Heart right ventricle (tissue), 16 donors: ENCODE measurements at regions not wholly inside any gene's neighbourhood (a gene's known extent, or its start where the extent isn't known, plus 50 kb on each side); places are given as distances from the start of the nearest gene placed in this dataset.

ENCODE experiments used
- ATAC-seq, 8 donors: fragments of 200-7000 bp; cut with Tn5 transposase; one replicate each; pipeline ENCODE4 v1.9.1; 2020; ENCODE audit warnings: mild to moderate bottlenecking in 8 of 8, moderate library complexity in 8 of 8, moderate number of reproducible peaks in 1 of 8
- DNase-seq, 2 donors: peaks; one replicate each; pipeline ENCODE4 v3.0.0-alpha.2; 2020
- H3K27ac ChIP-seq, 10 donors: fragments of 200-600 bp; sonication (generic) in 2 of 10; one replicate each; pipeline versions ENCODE4 v1.5.0 to v1.8.0; 2020 to 2022; ENCODE audit warnings: mild to moderate bottlenecking in 3 of 10
- H3K27me3 ChIP-seq, 7 donors: fragments of 200-600 bp; one replicate each; pipeline ENCODE4 v1.8.0; 2021 to 2022; ENCODE audit warnings: mild to moderate bottlenecking in 2 of 7
- H3K36me3 ChIP-seq, 9 donors: fragments of 200-600 bp; sonication (generic) in 1 of 9; one replicate each; pipeline versions ENCODE4 v1.5.0 to v1.8.0; 2020 to 2022; ENCODE audit warnings: mild to moderate bottlenecking in 2 of 9
- H3K4me1 ChIP-seq, 9 donors: fragments of 200-600 bp; sonication (generic) in 1 of 9; one replicate each; pipeline versions ENCODE4 v1.5.0 to v1.8.0; 2020 to 2022; ENCODE audit warnings: mild to moderate bottlenecking in 4 of 9
- H3K4me3 ChIP-seq, 10 donors: fragments of 200-600 bp; sonication (generic) in 2 of 10; one replicate each; pipeline versions ENCODE4 v1.5.0 to v1.8.0; 2020 to 2022; ENCODE audit warnings: mild to moderate bottlenecking in 7 of 10, moderate library complexity in 2 of 10
- H3K9me3 ChIP-seq, 11 donors: fragments of 200-600 bp in 10 of 11; sonication (generic) in 2 of 11; one replicate each; pipeline versions ENCODE4 v1.5.0 to v1.8.0; 2013 to 2022; ENCODE audit warnings: mild to moderate bottlenecking in 2 of 11, control low read depth in 1 of 11, moderate library complexity in 1 of 11
- WGBS, 2 donors: extraction: QIAGEN DNeasy Blood & Tissue Kit; methylation state at CpG; one replicate each; pipeline ENCODE4 v1.1.7; 2013; ENCODE audit warnings: inconsistent platforms in 1 of 2; 5-methylcytosine and 5-hydroxymethylcytosine counted together
- intact Hi-C, 10 donors: fragments of 100-400 bp; cut with DNase I; formaldehyde crosslinking; loops; one replicate each; pipeline versions ENCODE4 v1.11.1 to v1.14.2; 2022
- TF ChIP-seq, protein P1 (sequence below), 9 donors: fragments of 200-600 bp; sonication (generic) in 2 of 9; IDR thresholded peaks; one replicate each; pipeline versions ENCODE4 v1.5.0 to v1.8.0; 2021 to 2022; ENCODE audit warnings: antibody characterized with exemption in 9 of 9, mild to moderate bottlenecking in 5 of 9, moderate library complexity in 1 of 9
- donor health status: Arrhythmogenic right ventricular cardiomyopathy.
- donor health status: ischemic (EF 13 %, LVEDD 7.1; RV severe dilation, severe dysfunction).
- donor health status: healthy with polysubstance abuse.
- donor health status: DM: no; HTN: yes; CAD: no.
- donor health status: DM: no; HTN: no; CAD: no.
- donor health status: ischemic (EF 25% LVEDD 6.9; RV normal size, moderate dysfunction).
- donor health status: ischemic (EF 25% LVEDD 5.7; RV mildly dilated, moderate dysfunction).
- donor health status: healthy.
- donor health status: DM: yes; HTN: yes; CAD: no.
- donor health status: Ischemic cardiomyopathy.
- donor health status: ischemic (EF 35%, LVEDD 5.7; RV mildly dilated, moderate dysfunction).
- donor health status: nonischemic (EF 11% LVEDD 7.7; RV severe dilation, severe dysfunction).
- donor health status: DM: yes; HTN: yes; CAD: no.
- donor health status: PGD.
- donor health status: ischemic (EF 29% LVEDD 5.4; RV normal size, mild dysfunction).
- donor health status: nonischemic (EF 23%, LVEDD 6.1; RV moderate dilation, normal function).

DNA sequence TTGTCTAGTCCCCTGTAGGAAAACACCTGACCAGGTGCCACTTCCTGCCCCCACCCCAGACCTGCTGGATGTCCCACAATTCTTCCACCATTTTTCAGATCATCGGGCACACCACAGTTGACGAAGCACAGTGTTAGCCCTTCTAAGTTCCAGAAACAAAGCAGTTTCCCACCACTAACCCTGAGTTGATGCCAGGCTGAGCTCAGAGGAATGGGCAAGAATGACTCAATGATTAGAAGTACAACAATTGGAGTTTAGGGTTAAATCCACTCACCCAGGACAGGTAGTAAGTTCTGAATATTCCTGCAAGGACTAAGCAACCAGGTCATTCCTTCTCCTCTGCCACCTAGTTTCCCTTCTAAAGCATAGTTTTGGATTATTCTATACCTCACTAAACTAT is 979.8 kb downstream of the BCL11B start:
- intact Hi-C loops, result no loop called here
- Histone ChIP-seq H3K4me1 (no peaks in the 10 kb centered on the region), H3K9me3 (peaks cover 0 to 3% (median 0%) of the 10 kb centered on the region in 11 donors), H3K36me3 (no peaks in the 10 kb centered on the region), H3K27ac (no peak overlapping the region), H3K27me3 (no peaks in the 10 kb centered on the region), H3K4me3 (no peak overlapping the region)
- TF ChIP-seq, protein P1, sequence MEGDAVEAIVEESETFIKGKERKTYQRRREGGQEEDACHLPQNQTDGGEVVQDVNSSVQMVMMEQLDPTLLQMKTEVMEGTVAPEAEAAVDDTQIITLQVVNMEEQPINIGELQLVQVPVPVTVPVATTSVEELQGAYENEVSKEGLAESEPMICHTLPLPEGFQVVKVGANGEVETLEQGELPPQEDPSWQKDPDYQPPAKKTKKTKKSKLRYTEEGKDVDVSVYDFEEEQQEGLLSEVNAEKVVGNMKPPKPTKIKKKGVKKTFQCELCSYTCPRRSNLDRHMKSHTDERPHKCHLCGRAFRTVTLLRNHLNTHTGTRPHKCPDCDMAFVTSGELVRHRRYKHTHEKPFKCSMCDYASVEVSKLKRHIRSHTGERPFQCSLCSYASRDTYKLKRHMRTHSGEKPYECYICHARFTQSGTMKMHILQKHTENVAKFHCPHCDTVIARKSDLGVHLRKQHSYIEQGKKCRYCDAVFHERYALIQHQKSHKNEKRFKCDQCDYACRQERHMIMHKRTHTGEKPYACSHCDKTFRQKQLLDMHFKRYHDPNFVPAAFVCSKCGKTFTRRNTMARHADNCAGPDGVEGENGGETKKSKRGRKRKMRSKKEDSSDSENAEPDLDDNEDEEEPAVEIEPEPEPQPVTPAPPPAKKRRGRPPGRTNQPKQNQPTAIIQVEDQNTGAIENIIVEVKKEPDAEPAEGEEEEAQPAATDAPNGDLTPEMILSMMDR (IDR thresholded peaks at IDR 0.05), result no peak
- DNase-seq, result no peak
- WGBS, 2 donors, result 92% methylated on average over 2 of the region's 2 CpGs
- ATAC-seq, result no peak

DNA sequence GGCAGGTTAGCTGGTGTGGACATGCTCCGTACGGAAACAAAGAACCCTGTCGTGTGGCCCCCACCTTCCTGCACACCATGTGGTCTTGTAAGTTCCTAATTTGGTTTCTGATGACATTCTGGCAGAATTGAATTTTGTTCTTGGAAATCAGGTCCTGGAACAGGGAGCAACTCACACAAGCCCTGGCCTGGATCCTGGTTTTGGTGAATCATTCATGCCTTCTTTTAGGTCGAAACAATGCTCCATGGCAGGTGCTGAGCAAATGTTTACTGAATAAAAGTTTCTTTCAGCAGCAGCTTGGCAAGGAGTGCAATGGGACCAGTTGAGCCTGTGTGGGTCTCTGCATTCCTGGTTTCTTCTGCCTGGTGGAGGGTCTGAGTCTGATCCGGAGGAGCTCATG is 978.4 kb downstream of the BCL11B start:
- no peaks in the 10 kb centered on the region for H3K4me1 ChIP-seq
- no peak overlapping the region for H3K27ac ChIP-seq
- ATAC-seq (no peak), DNase-seq (no peak)
- intact Hi-C loops, result no loop called here
- H3K4me3 ChIP-seq, result no peak overlapping the region
- peaks cover 0 to 3% (median 0%) of the 10 kb centered on the region in 11 donors for H3K9me3 ChIP-seq
- H3K36me3 ChIP-seq, result no peaks in the 10 kb centered on the region
- no peaks in the 10 kb centered on the region for H3K27me3 ChIP-seq
- TF ChIP-seq, protein P1 (IDR thresholded peaks at IDR 0.05), result no peak
- WGBS, 2 donors, result 75 to 79% methylated on average over 5 of the region's 5 CpGs

DNA sequence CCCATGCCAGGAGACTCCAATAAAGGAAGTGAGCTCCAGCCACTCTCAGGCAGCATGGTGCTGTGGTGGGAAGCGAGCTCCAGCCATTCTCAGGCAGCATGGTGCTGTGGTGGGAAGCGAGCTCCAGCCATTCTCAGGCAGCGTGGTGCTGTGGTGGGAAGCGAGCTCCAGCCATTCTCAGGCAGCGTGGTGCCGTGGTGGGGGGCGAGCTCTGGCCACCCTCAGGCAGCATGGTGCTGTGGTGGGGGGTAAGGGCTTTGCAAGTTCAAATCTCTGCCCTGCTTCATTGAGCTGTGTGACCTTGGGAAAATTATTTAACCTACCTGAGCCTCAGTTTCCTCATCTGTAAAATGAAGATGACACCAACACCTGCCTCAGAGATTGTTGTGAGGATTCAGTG is 975.1 kb downstream of the BCL11B start:
- no peak for ATAC-seq
- no peaks in the 10 kb centered on the region for H3K9me3 ChIP-seq
- H3K4me1 ChIP-seq, result no peaks in the 10 kb centered on the region
- no peak overlapping the region for H3K4me3 ChIP-seq
- TF ChIP-seq, protein P1 (IDR thresholded peaks at IDR 0.05), result no peak
- DNase-seq, result no peak
- 54 to 67% methylated on average over 7 of the region's 7 CpGs for WGBS, 2 donors
- intact Hi-C loops, result no loop called here
- no peak overlapping the region for H3K27ac ChIP-seq
- H3K36me3 ChIP-seq, result no peaks in the 10 kb centered on the region
- H3K27me3 ChIP-seq, result no peaks in the 10 kb centered on the region

DNA sequence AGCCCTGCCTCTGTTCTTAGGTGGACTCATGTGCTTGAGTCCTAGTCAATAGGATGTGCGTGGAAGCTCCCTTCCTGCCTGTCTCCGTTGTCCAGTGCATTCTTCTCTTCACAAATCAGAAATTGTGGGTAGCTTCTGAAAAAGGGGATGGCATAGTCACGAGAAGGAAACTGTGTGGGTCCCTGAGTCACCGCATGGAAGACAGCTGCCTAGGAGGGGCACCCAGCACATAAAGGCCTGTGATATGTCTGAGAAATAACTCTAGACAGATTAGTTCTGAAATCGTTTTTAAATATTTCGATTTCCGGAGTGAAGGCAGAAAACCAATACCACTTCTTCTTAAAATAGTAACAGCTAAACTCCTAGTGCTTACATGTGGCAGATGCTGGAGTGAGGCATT is 974.4 kb downstream of the BCL11B start:
- no peak for ATAC-seq
- 82 to 85% methylated on average over 7 of the region's 7 CpGs for WGBS, 2 donors
- no peak for DNase-seq
- Histone ChIP-seq H3K27ac (no peak overlapping the region), H3K27me3 (no peaks in the 10 kb centered on the region), H3K4me1 (no peaks in the 10 kb centered on the region), H3K4me3 (no peak overlapping the region), H3K36me3 (no peaks in the 10 kb centered on the region), H3K9me3 (no peaks in the 10 kb centered on the region)
- TF ChIP-seq, protein P1 (IDR thresholded peaks at IDR 0.05), result no peak
- intact Hi-C loops, result no loop called here
